ENCODE measurements at regions not wholly inside any gene's neighbourhood (a gene's known extent, or its start where the extent isn't known, plus 50 kb on each side); places are given as distances from the start of the nearest gene placed in this dataset.
A peak's percentile ranks its signal among the peaks of the same experiment; 100 is the strongest.
"Not testable (repeated sequence)": the region's sequence is repeated elsewhere in the genome, so short reads cannot be mapped to it uniquely, and the experiment has no call there.

DNA sequence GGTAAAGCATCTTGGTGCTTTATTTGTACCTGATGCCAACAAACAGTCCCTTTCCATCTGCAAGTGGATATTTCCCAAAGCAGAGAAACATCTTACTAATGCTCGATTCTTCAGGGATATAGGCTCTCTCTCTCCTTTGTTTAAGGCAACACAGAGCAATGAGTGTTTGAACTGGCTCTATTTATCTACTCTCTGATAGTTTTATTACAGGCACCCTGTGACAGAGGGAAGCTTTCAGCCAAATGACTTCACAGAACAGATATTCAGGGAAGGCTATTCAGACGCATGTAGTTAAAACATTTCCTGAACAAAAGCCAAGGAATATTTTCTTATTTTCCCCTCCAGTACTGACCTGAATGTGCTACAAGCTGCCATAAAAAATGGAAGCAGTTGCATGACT is 141.8 kb downstream of the YIPF5 start:
- H3K36me3 Mint-ChIP-seq = no peaks in the 10 kb centered on the region

DNA sequence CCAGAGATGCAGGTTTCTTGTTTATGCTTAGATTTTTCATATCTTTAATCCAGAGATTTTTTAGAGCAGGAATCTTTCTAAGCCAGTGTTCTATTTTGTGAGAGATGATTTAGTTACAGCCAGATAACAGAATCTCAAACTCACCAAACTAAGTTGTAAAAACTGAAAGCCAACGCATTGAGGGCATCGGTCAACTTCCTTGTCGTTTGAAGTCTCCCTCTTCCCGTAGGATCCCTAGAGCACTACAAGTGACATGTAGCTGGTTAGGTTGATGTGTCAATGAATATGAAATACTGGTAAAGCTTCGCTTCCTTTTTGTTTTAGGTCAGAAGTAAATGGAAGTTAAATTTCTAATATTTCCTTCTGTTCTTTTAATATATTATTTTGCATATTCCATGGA is 139.6 kb downstream of the YIPF5 start:
- no peak for ATAC-seq
- H3K36me3 Mint-ChIP-seq = no peaks in the 10 kb centered on the region
- no peak for DNase-seq
- H3K9me3 Mint-ChIP-seq = peaks cover 0 to 3% (median 0%) of the 10 kb centered on the region in 9 donors
- POLR2A ChIA-PET = no interaction called here
- no peaks in the 10 kb centered on the region for H3K4me1 Mint-ChIP-seq
- H3K27ac Mint-ChIP-seq = no peak overlapping the region
- H3K4me3 Mint-ChIP-seq = no peak overlapping the region
- peaks cover 4 to 28% (median 8%) of the 10 kb centered on the region in 5 donors for H3K27me3 Mint-ChIP-seq

More for the DNA sequence above, 141.8 kb downstream of the YIPF5 start:
- Mint-ChIP-seq H3K4me1 (no peaks in the 10 kb centered on the region), H3K27ac (no peak overlapping the region), H3K27me3 (peaks cover 0 to 13% (median 2%) of the 10 kb centered on the region in 5 donors), H3K4me3 (no peak overlapping the region), H3K9me3 (no peaks in the 10 kb centered on the region)
- DNase-seq (no peak), ATAC-seq (no peak)
- POLR2A ChIA-PET = no interaction called here

DNA sequence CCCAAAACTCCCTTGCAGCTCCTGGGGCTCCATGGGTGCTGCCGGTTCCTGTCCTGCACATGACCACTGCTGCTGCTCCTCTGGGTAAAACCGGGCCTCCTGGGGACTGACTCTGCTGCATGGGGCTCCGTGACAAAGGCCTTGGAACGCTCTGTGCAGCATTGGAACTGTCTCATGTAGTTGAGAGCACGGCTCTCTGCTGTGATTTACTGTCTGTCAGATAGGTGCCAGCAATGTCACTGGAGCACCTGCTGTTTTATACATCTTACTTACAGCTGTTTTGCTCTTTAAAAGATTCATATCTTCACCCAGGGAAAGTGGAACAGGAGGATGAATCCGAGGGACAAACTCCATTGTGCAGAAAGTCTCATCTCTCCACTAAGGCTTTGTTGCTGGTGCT is 138.1 kb downstream of the YIPF5 start:
- peaks cover 0 to 3% (median 0%) of the 10 kb centered on the region in 9 donors for H3K9me3 Mint-ChIP-seq
- no peak for ATAC-seq
- no peaks in the 10 kb centered on the region for H3K36me3 Mint-ChIP-seq
- POLR2A ChIA-PET = no interaction called here
- DNase-seq = no peak
- no peaks in the 10 kb centered on the region for H3K4me1 Mint-ChIP-seq
- H3K4me3 Mint-ChIP-seq = no peak overlapping the region
- H3K27me3 Mint-ChIP-seq = peaks cover 4 to 42% (median 9%) of the 10 kb centered on the region in 5 donors
- no peak overlapping the region for H3K27ac Mint-ChIP-seq

DNA sequence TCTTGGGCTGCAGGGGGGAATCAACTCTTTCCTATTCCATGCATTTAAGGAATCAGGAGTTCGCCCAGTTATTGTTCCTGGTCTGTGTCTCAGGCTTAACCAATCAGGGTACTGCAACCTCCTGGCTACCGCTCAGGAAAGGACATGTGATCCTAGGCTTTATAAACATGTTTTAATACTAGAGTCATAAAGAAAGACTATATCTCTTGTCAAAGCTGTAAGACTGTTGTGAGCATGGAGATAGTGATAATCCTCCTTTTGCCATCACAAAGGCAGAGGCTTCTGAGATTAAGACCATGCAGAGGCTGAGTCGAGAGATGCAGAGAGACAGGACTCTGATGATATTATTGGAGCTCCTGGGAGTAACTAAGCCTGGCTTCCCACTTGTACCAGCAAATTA is 137.0 kb downstream of the YIPF5 start:
- POLR2A ChIA-PET = no interaction called here
- H3K27me3 Mint-ChIP-seq = peaks cover 6 to 42% (median 9%) of the 10 kb centered on the region in 5 donors

DNA sequence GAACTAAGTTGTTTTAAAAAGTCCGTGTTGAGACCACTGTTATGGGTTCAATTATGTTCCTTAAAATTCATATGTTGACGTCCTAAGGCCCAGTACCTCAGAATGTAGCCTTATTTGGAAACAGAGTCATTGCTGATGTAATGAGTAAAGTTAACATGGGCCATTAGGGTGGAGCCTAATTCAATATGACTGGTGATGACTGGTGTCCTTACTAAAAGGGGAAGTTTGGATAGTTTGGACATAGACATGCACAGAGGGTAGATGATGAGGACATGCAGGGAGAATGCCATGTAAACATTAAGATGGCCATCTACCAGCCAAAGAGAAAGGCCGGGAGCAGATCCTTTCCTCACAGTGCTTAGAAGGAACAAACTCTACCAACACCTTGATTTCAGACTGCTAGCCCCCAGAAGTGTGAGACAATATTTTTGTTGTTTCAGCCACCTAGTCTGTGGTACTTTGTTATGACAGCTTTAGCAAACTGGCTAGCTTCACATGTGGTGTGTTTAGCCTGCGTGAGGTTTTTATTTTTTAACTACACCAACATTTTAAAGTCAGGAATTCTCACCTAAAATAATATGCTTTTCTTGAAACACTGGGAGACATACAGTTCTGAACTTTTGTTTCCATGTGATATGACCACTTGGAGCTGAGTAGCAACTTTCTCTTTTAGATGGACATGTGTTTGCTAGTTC is 135.3 kb downstream of the YIPF5 start:
- Mint-ChIP-seq H3K36me3 (no peaks in the 10 kb centered on the region), H3K9me3 (peaks cover 0 to 3% (median 0%) of the 10 kb centered on the region in 9 donors), H3K27me3 (peaks cover 6 to 42% (median 9%) of the 10 kb centered on the region in 5 donors), H3K4me3 (no peak overlapping the region), H3K27ac (no peak overlapping the region), H3K4me1 (no peaks in the 10 kb centered on the region)
- DNase-seq = no peak
- ATAC-seq = no peak
- POLR2A ChIA-PET = no interaction called here

More for the DNA sequence above, 137.0 kb downstream of the YIPF5 start:
- DNase-seq = no peak
- H3K36me3 Mint-ChIP-seq = no peaks in the 10 kb centered on the region
- no peak for ATAC-seq
- H3K4me3 Mint-ChIP-seq = no peak overlapping the region
- H3K4me1 Mint-ChIP-seq = no peaks in the 10 kb centered on the region
- peaks cover 0 to 3% (median 0%) of the 10 kb centered on the region in 9 donors for H3K9me3 Mint-ChIP-seq
- H3K27ac Mint-ChIP-seq = no peak overlapping the region

DNA sequence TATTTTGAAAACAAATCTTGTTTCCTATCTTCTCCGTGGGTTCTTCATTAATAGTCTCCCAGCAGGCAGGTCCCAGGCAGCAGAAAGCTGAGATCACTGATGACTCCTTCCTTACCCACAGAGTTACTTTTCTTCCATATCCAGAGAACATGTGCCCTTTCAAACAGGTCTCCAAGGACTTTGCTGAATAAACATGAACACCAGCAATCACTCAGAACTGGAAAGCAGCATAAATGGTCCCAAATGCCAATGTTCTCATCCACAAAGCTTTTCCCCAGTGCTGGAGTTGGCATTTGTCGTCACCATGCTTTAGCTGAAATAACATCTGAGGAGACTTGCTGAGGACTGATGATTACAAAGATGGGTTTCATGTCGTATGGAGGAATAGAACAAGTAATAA is 134.0 kb downstream of the YIPF5 start:
- no peak for DNase-seq
- H3K27me3 Mint-ChIP-seq = peaks cover 6 to 42% (median 9%) of the 10 kb centered on the region in 5 donors
- ATAC-seq = no peak
- peaks cover 0 to 3% (median 0%) of the 10 kb centered on the region in 9 donors for H3K9me3 Mint-ChIP-seq
- peak overlapping the region in 1 of 10 donors; percentile 8 for H3K27ac Mint-ChIP-seq
- no peak overlapping the region for H3K4me3 Mint-ChIP-seq
- no peaks in the 10 kb centered on the region for H3K36me3 Mint-ChIP-seq
- no peaks in the 10 kb centered on the region for H3K4me1 Mint-ChIP-seq
- POLR2A ChIA-PET = interaction anchor here (0.6 kb wide), 1 partner anchor 10 kb away, joined by 4 read pairs; no protein-coding TSS in a partner anchor

DNA sequence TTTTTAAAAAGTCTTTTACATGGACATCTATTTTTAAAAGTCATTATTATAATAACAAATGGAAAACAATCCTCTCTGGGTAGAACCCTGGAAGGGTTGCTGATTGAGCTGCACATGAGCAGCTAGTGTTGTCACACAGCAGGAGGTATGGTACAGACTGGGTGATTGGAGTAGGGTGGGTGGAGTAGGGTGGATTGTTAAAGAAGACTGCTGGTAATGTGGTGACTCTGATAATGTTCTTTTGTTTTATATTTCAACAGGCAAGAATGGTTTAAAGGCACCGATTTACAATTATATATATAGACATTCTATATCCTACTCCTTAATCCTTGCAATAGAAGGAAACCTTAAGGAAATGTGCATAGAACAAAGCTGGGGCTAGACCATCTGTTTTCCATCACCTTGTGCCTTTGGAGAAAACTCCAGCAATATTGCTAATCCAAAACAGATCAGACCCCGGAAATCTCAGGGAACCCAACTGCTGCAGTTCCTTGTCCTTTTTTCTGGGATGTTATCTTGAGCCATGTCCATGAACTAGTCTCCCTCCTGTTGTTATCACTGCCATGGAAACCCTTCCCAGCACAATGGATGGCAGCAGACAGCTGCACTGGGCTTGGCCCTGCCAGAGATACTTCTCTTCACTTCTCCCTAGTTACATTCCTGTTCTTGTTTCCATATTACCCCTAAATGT is 129.7 kb downstream of the YIPF5 start:
- Mint-ChIP-seq H3K4me1 (no peaks in the 10 kb centered on the region), H3K36me3 (no peaks in the 10 kb centered on the region), H3K4me3 (no peak overlapping the region), H3K27ac (no peak overlapping the region), H3K9me3 (no peaks in the 10 kb centered on the region), H3K27me3 (peaks cover 3 to 23% (median 4%) of the 10 kb centered on the region in 5 donors)
- ATAC-seq (no peak), DNase-seq (no peak)
- POLR2A ChIA-PET = no interaction called here

DNA sequence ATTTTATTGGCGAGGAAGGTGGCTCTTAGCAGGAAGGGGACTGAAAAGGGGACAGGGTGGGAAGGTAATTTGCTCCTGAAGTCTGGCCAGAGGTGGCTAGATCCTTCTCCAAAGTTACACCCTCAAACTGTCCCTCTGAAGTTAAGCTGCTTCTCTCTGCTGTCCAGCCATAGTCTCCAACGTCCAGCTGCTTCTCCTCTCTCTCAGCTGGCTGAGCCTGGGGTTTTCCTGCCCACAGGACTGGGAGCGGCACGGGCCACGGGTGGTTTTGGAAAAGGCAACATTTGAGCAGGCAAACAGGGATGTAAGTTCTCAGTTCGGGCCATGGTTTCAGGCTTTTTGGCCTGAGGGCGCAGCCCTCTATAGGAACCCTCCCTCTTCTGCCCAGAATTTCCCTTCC is 128.3 kb downstream of the YIPF5 start:
- peaks cover under 1 to 10% (median 4%) of the 10 kb centered on the region in 5 donors for H3K27me3 Mint-ChIP-seq
- H3K36me3 Mint-ChIP-seq = no peaks in the 10 kb centered on the region
- H3K4me1 Mint-ChIP-seq = no peaks in the 10 kb centered on the region
- no peak overlapping the region for H3K27ac Mint-ChIP-seq
- H3K4me3 Mint-ChIP-seq = no peak overlapping the region
- H3K9me3 Mint-ChIP-seq = no peaks in the 10 kb centered on the region
- DNase-seq (no peak), ATAC-seq (no peak)
- POLR2A ChIA-PET = no interaction called here

DNA sequence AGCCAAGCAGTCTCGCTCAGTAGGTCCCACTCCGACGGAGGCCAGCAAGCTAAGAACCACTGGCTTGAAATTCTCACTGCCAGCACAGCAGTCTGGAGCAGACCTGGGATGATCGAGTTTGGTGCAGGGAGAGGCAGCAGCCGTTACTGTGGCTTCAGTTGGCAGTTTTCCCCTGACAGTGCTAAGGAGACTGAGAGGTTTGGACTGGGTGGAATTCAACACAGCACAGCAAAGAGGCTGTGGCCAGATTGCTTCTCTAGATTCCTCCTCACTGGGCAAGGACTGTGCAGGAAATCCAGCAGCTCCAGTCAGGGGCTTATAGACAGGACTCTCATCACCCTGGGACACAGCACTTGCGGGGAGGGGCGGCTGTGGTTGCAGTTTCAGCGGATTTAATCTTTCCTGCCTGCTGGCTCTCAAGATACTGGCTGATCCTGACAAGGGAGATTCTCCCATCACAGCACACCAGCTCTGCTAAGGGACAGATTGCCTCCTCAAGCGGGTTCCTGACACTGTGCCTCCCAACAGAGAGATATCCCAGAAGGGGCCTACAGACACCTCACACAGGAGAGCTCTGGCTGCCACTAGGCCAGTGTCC is 122.1 kb downstream of the YIPF5 start:
- Mint-ChIP-seq H3K9me3 (peaks cover 0 to 2% (median 0%) of the 10 kb centered on the region in 9 donors), H3K27me3 (peaks cover 3 to 27% (median 11%) of the 10 kb centered on the region in 5 donors), H3K4me1 (no peaks in the 10 kb centered on the region), H3K36me3 (peaks cover 0 to 3% (median 0%) of the 10 kb centered on the region in 3 donors), H3K4me3 (no peak overlapping the region), H3K27ac (no peak overlapping the region)
- ATAC-seq (no peak), DNase-seq (no peak)
- POLR2A ChIA-PET = no interaction called here

DNA sequence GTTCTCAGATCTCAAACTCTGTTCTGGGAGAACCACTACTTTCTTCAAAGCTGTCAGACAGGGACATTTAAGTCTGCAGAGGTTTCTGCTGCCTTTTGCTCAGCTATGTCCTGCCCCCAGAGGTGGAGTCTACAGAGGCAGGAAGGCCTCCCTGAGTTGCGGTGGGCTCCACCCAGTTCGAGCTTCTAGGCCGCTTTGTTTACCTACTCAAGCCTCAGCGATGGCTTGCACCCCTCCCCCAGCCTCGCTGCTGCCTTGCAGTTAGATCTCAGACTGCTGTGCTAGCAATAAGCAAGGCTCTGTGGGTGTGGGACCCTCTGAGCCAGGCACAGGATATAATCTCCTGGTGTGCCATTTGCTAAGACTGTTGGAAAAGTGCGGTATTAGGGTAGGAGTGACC is 115.1 kb downstream of the YIPF5 start:
- peak overlapping the region in 1 of 10 donors; percentile 34 for H3K4me3 Mint-ChIP-seq
- H3K27ac Mint-ChIP-seq, POLR2A ChIA-PET, ATAC-seq, DNase-seq, H3K4me1 Mint-ChIP-seq: not testable (repeated sequence)
- peaks cover 8 to 37% (median 29%) of the 10 kb centered on the region in 5 donors for H3K27me3 Mint-ChIP-seq
- peaks cover 2 to 37% (median 13%) of the 10 kb centered on the region in 9 donors for H3K9me3 Mint-ChIP-seq
- H3K36me3 Mint-ChIP-seq = peaks cover 0 to 13% (median 5%) of the 10 kb centered on the region in 3 donors

DNA sequence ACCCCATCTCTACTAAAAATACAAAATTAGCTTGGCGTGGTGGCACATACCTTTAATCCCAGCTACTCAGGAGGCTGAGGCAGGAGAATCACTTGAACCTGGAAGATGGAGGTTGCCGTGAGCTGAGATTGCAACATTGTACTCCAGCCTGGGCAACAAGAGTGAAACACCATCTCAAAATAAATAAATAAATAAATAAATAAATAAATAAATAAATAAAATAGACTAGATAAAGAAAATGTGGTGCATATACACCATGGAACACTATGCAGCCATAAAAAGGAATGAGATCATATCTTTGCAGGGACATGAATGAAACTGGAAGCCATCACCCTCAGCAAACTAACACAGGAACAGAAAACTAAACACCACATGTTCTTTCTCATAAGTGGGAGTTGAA is 110.4 kb downstream of the YIPF5 start:
- ATAC-seq, H3K4me3 Mint-ChIP-seq: not testable (repeated sequence)

DNA sequence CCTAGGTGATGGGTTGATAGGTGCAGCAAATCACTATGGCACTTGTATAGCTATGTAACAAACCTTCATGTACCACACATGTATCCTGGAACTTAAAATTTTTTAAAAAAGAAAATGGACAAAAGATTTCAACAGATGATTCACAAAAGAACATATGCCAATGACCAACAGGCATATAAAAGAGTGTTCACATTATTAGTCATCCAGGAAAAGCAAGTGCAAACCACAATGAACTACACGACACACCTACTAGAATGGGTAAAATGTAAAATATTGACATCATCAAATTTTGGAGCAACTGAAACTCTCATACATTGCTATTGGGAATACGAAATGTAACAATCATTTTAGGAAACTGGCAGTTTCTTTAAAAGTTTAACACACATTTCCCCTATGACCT is 109.9 kb downstream of the YIPF5 start:
- H3K27ac Mint-ChIP-seq = no peak overlapping the region
- no peak for ATAC-seq
- H3K27me3 Mint-ChIP-seq = peaks cover 7 to 17% (median 10%) of the 10 kb centered on the region in 5 donors
- no peak for DNase-seq
- H3K36me3 Mint-ChIP-seq = peaks cover 0 to 13% (median 5%) of the 10 kb centered on the region in 3 donors
- POLR2A ChIA-PET = no interaction called here
- H3K4me1 Mint-ChIP-seq = no peaks in the 10 kb centered on the region
- H3K9me3 Mint-ChIP-seq = peaks cover 6 to 35% (median 17%) of the 10 kb centered on the region in 9 donors
- no peak overlapping the region for H3K4me3 Mint-ChIP-seq

More for the DNA sequence above, 110.4 kb downstream of the YIPF5 start:
- H3K4me1 Mint-ChIP-seq, DNase-seq, H3K27ac Mint-ChIP-seq, POLR2A ChIA-PET: not testable (repeated sequence)
- peaks cover 6 to 35% (median 17%) of the 10 kb centered on the region in 9 donors for H3K9me3 Mint-ChIP-seq
- peaks cover 7 to 17% (median 10%) of the 10 kb centered on the region in 5 donors for H3K27me3 Mint-ChIP-seq
- H3K36me3 Mint-ChIP-seq = peaks cover 0 to 13% (median 5%) of the 10 kb centered on the region in 3 donors

DNA sequence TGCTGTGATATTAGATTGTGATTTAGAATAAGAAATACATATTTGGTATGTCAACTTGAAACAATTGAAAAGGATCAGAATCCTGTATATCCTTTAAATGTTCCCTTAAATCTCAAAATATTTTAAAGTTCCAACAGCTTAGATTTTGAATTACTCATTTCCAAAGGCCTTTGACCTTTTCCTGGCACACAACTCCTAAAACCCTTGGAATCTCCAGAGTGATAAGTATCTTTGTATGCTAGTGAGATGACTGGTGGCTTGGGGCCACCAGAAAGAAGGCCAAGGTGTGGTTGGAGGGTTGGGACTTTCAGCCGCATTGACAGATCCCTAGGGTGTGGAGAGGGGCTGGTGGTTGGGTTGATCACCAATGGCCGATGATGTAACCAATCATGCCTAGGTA is 104.7 kb downstream of the YIPF5 start:
- peaks cover under 1 to 10% (median 2%) of the 10 kb centered on the region in 9 donors for H3K9me3 Mint-ChIP-seq

More for the DNA sequence above, 104.7 kb downstream of the YIPF5 start:
- no peak for ATAC-seq
- DNase-seq = no peak
- POLR2A ChIA-PET = no interaction called here
- Mint-ChIP-seq H3K27ac (no peak overlapping the region), H3K36me3 (peaks cover 0 to 1% (median 0%) of the 10 kb centered on the region in 3 donors), H3K27me3 (peaks cover 0 to 3% (median 0%) of the 10 kb centered on the region in 5 donors), H3K4me3 (no peak overlapping the region), H3K4me1 (no peaks in the 10 kb centered on the region)

Measured in naive thymus-derived CD8-positive, alpha-beta T cell (primary cell).